HepG2 (cell line): ENCODE measurements at regions not wholly inside any gene's neighbourhood (a gene's known extent, or its start where the extent isn't known, plus 50 kb on each side); places are given as distances from the start of the nearest gene placed in this dataset.

Source experiments
- ATAC-seq: fragments of 200-7000 bp; cut with Tn5 transposase; 3 replicates; pipeline ENCODE4 v1.9.1; 2020; ENCODE audit warnings: mild to moderate bottlenecking, moderate library complexity
- BruUV-seq: library from RNA; stranded (reverse); fragments of 400-500 nt; replicated peaks from 2 replicates; lab custom pipeline; 2021; lab: Mats Ljungman, UMichigan
- CTCF ChIA-PET: fragments of 300-600 bp; formaldehyde crosslinking; extraction: SDS; loops from one replicate; lab custom pipeline; 2021; ENCODE audit warnings: low total read pairs, inconsistent platforms, low intra/inter-chr PET ratio; lab: Yijun Ruan, JAX
- POLR2A ChIA-PET: fragments of 350-600 bp; sonication (Branson Sonifier 250); formaldehyde crosslinking; loops from one replicate; lab custom pipeline; 2020; ENCODE audit warnings: antibody characterized with exemption, inconsistent platforms; lab: Yijun Ruan, JAX
- DNase-seq: peaks from one replicate; pipeline ENCODE4 v3.0.0-alpha.2; 2015; ENCODE audit warnings: low spot score
- FAIRE-seq: peaks from 3 replicates; lab custom pipeline; 2011; peaks lifted over from hg19 to GRCh38; lab: Jason Lieb, UNC
- H2AFZ ChIP-seq: one replicate; pipeline ENCODE4 v1.6.1; 2011; ENCODE audit warnings: low read length, inconsistent platforms
- H3K27ac ChIP-seq: fragments of 300-600 bp; 3 replicates; pipeline ENCODE4 v1.8.0; 2011; ENCODE audit warnings: mixed run types, mild to moderate bottlenecking, mixed read lengths, low read length, inconsistent platforms; ENCODE audit not compliant: insufficient read depth; ENCODE audit errors: extremely low read length
- H3K27me3 ChIP-seq, 2 experiments: fragments of 200-600 bp in 1 of 2; 2 replicates in 1 of 2; 3 replicates in 1 of 2; pipeline versions ENCODE4 v1.6.0 to v1.8.0; 2011; ENCODE audit warnings: low read length in 2 of 2, mild to moderate bottlenecking in 2 of 2, moderate library complexity in 2 of 2, inconsistent platforms in 1 of 2; ENCODE audit not compliant: insufficient read depth in 2 of 2, control insufficient read depth in 1 of 2
- H3K36me3 ChIP-seq, 2 experiments: fragments of 200-600 bp in 1 of 2; replicated peaks in 1 of 2; 2 replicates in 1 of 2; 3 replicates in 1 of 2; pipeline versions ENCODE4 v1.5.1 to v1.8.0; 2011; ENCODE audit warnings: low read length in 2 of 2, inconsistent platforms in 1 of 2; ENCODE audit not compliant: insufficient read depth in 2 of 2, control insufficient read depth in 1 of 2
- H3K4me1 ChIP-seq: 2 replicates; pipeline ENCODE4 v1.5.1; 2012; ENCODE audit warnings: low read length, inconsistent platforms; ENCODE audit not compliant: insufficient read depth
- H3K4me2 ChIP-seq: 2 replicates; pipeline ENCODE4 v1.6.0; 2011; ENCODE audit warnings: low read depth, low read length, inconsistent platforms
- H3K4me3 ChIP-seq, 3 experiments: fragments of 200-600 bp in 1 of 3; sonication (generic), shearing (Covaris generic) in 1 of 3; replicated peaks in 1 of 3; 2 replicates each; pipeline ENCODE4 v1.5.1; 2011 to 2016; ENCODE audit warnings: low read length in 3 of 3, inconsistent platforms in 2 of 3, low read depth in 2 of 3, mild to moderate bottlenecking in 2 of 3, control low read depth in 1 of 3, mixed read lengths in 1 of 3; ENCODE audit not compliant: insufficient read depth in 1 of 3
- H3K79me2 ChIP-seq: one replicate; pipeline ENCODE4 v1.6.1; 2011; ENCODE audit warnings: low read length, inconsistent platforms; ENCODE audit not compliant: insufficient read depth
- H3K9ac ChIP-seq: 2 replicates; pipeline ENCODE4 v1.6.0; 2011; ENCODE audit warnings: mild to moderate bottlenecking, low read depth, low read length, inconsistent platforms; ENCODE audit not compliant: insufficient read depth
- H3K9me3 ChIP-seq: 2 replicates; pipeline ENCODE4 v1.5.1; 2012; ENCODE audit warnings: mild to moderate bottlenecking, low read length
- H4K20me1 ChIP-seq: 2 replicates; pipeline ENCODE4 v1.6.0; 2011; ENCODE audit warnings: inconsistent platforms, mild to moderate bottlenecking, low read length, moderate library complexity; ENCODE audit not compliant: insufficient read depth
- AKAP8 ChIP-seq: sonication (generic); formaldehyde crosslinking; IDR thresholded peaks from 2 replicates; pipeline ENCODE4 v1.5.1; 2020; ENCODE audit warnings: mild to moderate bottlenecking, missing genetic modification reagents
- ELF4 ChIP-seq: sonication (generic); formaldehyde crosslinking; IDR thresholded peaks from 2 replicates; pipeline ENCODE4 v1.5.0; 2020; ENCODE audit warnings: missing genetic modification reagents, mild to moderate bottlenecking, moderate library complexity, borderline replicate concordance
- ERF ChIP-seq: IDR thresholded peaks from 2 replicates; pipeline ENCODE4 v1.6.1; 2018; ENCODE audit warnings: missing biosample characterization, missing genetic modification reagents
- KLF16 ChIP-seq, 2 experiments: sonication (generic) in 1 of 2; formaldehyde crosslinking in 1 of 2; IDR thresholded peaks; 2 replicates each; pipeline versions ENCODE4 v1.6.1 to v1.8.0; 2016 to 2023; ENCODE audit warnings: missing genetic modification reagents in 2 of 2, missing compliant biosample characterization in 1 of 2
- LBX2 ChIP-seq: sonication (generic); formaldehyde crosslinking; IDR thresholded peaks from 2 replicates; pipeline ENCODE4 v1.5.0; 2020; ENCODE audit warnings: missing genetic modification reagents, mild to moderate bottlenecking, borderline replicate concordance
- MAZ ChIP-seq, 2 experiments: sonication (generic) in 1 of 2; formaldehyde crosslinking in 1 of 2; IDR thresholded peaks; 2 replicates each; pipeline versions ENCODE4 v1.5.0 to v1.6.1; 2012 to 2020; ENCODE audit warnings: low read depth in 2 of 2, mild to moderate bottlenecking in 2 of 2, borderline replicate concordance in 1 of 2, improper control_type of control experiment in 1 of 2, low read length in 1 of 2, missing genetic modification reagents in 1 of 2, moderate library complexity in 1 of 2
- MIER3 ChIP-seq: IDR thresholded peaks from 2 replicates; pipeline ENCODE4 v1.6.1; 2016; ENCODE audit warnings: missing compliant biosample characterization, borderline replicate concordance
- TOPORS ChIP-seq: sonication (generic); formaldehyde crosslinking; IDR thresholded peaks from 2 replicates; pipeline ENCODE4 v1.8.0; 2023; ENCODE audit warnings: mild to moderate bottlenecking, missing genetic modification reagents
- YEATS2 ChIP-seq: sonication (generic); formaldehyde crosslinking; IDR thresholded peaks from 2 replicates; pipeline ENCODE4 v1.4.0; 2020; ENCODE audit warnings: missing genetic modification reagents, borderline replicate concordance
- ZC3H13 ChIP-seq: sonication (generic); formaldehyde crosslinking; IDR thresholded peaks from 2 replicates; pipeline ENCODE4 v1.8.1; 2023; ENCODE audit warnings: mild to moderate bottlenecking, missing genetic modification reagents, moderate library complexity
- ZNF253 ChIP-seq: sonication (generic); formaldehyde crosslinking; IDR thresholded peaks from 2 replicates; pipeline ENCODE4 v1.8.0; 2022; ENCODE audit warnings: mild to moderate bottlenecking, missing genetic modification reagents, borderline replicate concordance
- WGBS: methylation state at CpG from one replicate; pipeline ENCODE4 v1.1.6; 2017; ENCODE audit warnings: low lambda C conversion rate; 5-methylcytosine and 5-hydroxymethylcytosine counted together
- in situ Hi-C: cut with HindIII; loops from 2 replicates; pipeline ENCODE4 v1.10.0; 2017; ENCODE audit warnings: low pct_unique_long_range_greater_than_20kb; ENCODE audit not compliant: extremely low pct_ligation_motif_present
- intact Hi-C: fragments of 100-400 bp; cut with micrococcal nuclease; formaldehyde crosslinking; loops from one replicate; pipeline ENCODE4 v1.10.0; 2022; ENCODE audit not compliant: unreplicated experiment
- TF ChIP-seq, protein P1 (sequence below): IDR thresholded peaks from 2 replicates; pipeline ENCODE4 v1.6.1; 2012; ENCODE audit warnings: low read depth, low read length, improper control_type of control experiment

DNA sequence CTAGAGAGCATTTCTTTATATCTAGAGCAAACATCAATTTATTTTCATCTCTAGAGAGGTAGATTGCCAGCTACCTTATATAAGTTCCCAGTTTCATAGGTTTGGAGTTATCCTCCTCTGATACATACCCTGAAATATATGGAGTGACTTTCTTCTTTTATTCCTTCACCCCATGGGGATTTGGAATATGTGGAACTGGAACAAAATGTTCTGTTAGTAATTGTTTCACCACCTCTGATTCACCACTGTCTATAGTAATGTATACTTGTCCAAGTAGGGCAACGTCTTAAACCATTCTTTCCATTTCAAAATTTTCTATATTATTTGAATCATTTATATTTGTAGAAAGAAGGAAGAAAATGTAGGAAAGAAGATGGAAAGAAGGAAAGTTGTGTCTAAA is 511.2 kb upstream of the KCND2 start:
- in situ Hi-C loops: no loop called here
- H3K79me2 ChIP-seq: no peaks in the 10 kb centered on the region
- BruUV-seq: no TSS peak
- H3K27ac ChIP-seq: no peak overlapping the region
- 10% methylated on average over 1 of the region's 1 CpG for WGBS
- TF ChIP-seq ZNF253 (CRISPR knock-in tag) (no peak), LBX2 (CRISPR knock-in tag) (no peak), ELF4 (no peak), KLF16 (CRISPR knock-in tag; IDR thresholded peaks at IDR 0.05) (no peak), ERF (CRISPR knock-in tag) (no peak), YEATS2 (CRISPR knock-in tag) (no peak), AKAP8 (no peak), TOPORS (CRISPR knock-in tag) (no peak), ZC3H13 (CRISPR knock-in tag) (no peak), MIER3 (CRISPR knock-in tag) (no peak), MAZ (IDR thresholded peaks at IDR 0.05; ENCODE audit: borderline replicate concordance, low read depth, low read length) (no peak), MAZ (CRISPR knock-in tag; IDR thresholded peaks at IDR 0.05; ENCODE audit: low read depth) (no peak)
- TF ChIP-seq, protein P1, sequence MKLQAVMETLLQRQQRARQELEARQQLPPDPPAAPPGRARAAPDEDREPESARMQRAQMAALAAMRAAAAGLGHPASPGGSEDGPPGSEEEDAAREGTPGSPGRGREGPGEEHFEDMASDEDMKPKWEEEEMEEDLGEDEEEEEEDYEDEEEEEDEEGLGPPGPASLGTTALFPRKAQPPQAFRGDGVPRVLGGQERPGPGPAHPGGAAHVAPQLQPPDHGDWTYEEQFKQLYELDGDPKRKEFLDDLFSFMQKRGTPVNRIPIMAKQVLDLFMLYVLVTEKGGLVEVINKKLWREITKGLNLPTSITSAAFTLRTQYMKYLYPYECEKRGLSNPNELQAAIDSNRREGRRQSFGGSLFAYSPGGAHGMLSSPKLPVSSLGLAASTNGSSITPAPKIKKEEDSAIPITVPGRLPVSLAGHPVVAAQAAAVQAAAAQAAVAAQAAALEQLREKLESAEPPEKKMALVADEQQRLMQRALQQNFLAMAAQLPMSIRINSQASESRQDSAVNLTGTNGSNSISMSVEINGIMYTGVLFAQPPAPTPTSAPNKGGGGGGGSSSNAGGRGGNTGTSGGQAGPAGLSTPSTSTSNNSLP: no peak
- ATAC-seq (no peak), FAIRE-seq (no peak), DNase-seq (no peak)
- H3K9ac ChIP-seq: no peak overlapping the region
- H3K4me3 ChIP-seq: no peak overlapping the region
- H3K36me3 ChIP-seq: no peaks in the 10 kb centered on the region
- no peaks in the 10 kb centered on the region for H4K20me1 ChIP-seq
- no peaks in the 10 kb centered on the region for H3K27me3 ChIP-seq
- no peak overlapping the region for H3K4me2 ChIP-seq
- no peak overlapping the region for H2AFZ ChIP-seq
- POLR2A ChIA-PET: no interaction called here
- no peaks in the 10 kb centered on the region for H3K9me3 ChIP-seq
- CTCF ChIA-PET: no interaction called here
- H3K4me1 ChIP-seq: no peaks in the 10 kb centered on the region
- intact Hi-C loops: no loop called here
